HFF-Myc (cell line): ENCODE measurements at regions not wholly inside any gene's neighbourhood (a gene's known extent, or its start where the extent isn't known, plus 50 kb on each side); places are given as distances from the start of the nearest gene placed in this dataset.

Source experiments
- DNase-seq: peaks from one replicate; pipeline ENCODE4 v3.0.0-alpha.2; 2011; ENCODE audit warnings: low read depth; ENCODE audit errors: extremely low read depth
- H3K4me3 ChIP-seq: replicated peaks from 2 replicates; pipeline ENCODE4 v1.5.1; 2011; ENCODE audit warnings: low read depth, mild to moderate bottlenecking, control low read depth, low read length
- CTCF ChIP-seq: IDR thresholded peaks from 2 replicates; pipeline ENCODE4 v1.5.1; 2012; ENCODE audit warnings: mild to moderate bottlenecking, low read depth, low read length, control low read depth; ENCODE audit errors: missing control alignments

- DNase-seq, result no peak
- H3K4me3 ChIP-seq, result no peak overlapping the region
- no peak for TF ChIP-seq CTCF
Measured at GRCh38 chrX:17990532-17990931, 129.4 kb upstream of the RAI2 start.

DNA sequence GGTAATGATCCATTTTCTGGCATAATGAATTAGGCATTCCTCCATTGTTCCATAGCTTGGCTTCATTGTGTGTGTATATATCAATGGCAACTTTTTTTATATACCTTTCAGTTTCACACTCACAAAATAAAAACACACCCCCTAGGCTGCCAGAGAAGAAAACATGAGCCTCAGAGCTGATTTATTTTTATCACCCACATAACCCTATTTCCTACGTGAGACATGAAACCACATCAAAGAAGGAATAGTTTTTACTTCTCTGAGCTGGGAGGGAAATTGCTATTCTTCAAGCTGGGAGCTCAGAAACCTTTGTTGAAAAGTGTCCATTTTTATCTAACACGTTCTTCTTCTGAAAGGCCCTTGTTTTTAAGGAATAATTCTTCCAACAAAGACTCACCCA, 126.7 kb upstream of the RAI2 start:
- DNase-seq, result no peak
- no peak overlapping the region for H3K4me3 ChIP-seq

DNA sequence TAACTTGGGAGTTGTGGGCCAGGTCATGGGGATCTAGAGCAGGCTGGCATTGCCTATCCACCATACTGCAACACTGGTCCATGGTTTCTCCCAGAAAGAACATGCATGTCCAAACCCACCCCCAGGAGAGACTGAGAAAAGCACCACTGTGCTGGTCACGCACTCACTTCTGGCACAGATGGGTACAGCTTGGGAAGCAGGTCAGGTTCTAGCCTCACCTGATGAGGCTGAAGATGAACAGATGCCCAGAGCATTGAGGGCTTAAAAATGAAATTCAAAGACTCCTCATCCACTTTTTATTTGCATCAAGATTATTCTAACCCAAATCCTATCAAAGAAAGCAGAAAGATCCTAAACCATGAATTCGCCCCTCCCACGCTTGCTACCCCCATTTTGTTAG, 125.9 kb upstream of the RAI2 start:
- H3K4me3 ChIP-seq, result no peak overlapping the region
- DNase-seq, result no peak
- no peak for TF ChIP-seq CTCF

More for the DNA sequence above, 126.7 kb upstream of the RAI2 start:
- no peak for TF ChIP-seq CTCF

GRCh38 chrX:17986440-17986839, 125.3 kb upstream of the RAI2 start:
- no peak for TF ChIP-seq CTCF
- DNase-seq, result no peak
- H3K4me3 ChIP-seq, result no peak overlapping the region

GRCh38 chrX:17984415-17984814, 123.3 kb upstream of the RAI2 start:
- no peak for TF ChIP-seq CTCF
- no peak for DNase-seq
- no peak overlapping the region for H3K4me3 ChIP-seq

DNA sequence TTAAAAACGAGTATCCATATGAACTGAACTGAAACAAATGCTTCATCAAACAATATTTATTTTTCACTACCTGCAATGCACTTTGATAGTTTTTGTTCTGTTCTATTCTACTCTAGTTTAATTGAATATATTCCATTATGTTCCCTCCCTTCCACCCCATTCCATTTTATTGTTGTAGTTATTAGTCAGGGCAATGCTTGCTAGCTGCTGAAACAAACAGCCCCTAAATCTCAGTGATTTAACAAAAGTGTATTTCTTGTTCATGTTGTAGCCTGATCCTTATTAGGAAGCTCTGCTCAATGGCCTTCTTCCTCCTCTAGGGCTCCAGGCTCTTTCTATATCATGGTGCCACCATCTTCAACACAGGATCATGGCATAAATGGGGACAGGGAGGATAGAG, 122.3 kb upstream of the RAI2 start:
- H3K4me3 ChIP-seq, result no peak overlapping the region
- no peak for TF ChIP-seq CTCF

GRCh38 chrX:17977696-17978095, 116.6 kb upstream of the RAI2 start:
- TF ChIP-seq CTCF, result no peak
- DNase-seq, result no peak
- H3K4me3 ChIP-seq, result no peak overlapping the region

More for the DNA sequence above, 122.3 kb upstream of the RAI2 start:
- no peak for DNase-seq
